ENCODE measurements at regions not wholly inside any gene's neighbourhood (a gene's known extent, or its start where the extent isn't known, plus 50 kb on each side); places are given as distances from the start of the nearest gene placed in this dataset.

DNA sequence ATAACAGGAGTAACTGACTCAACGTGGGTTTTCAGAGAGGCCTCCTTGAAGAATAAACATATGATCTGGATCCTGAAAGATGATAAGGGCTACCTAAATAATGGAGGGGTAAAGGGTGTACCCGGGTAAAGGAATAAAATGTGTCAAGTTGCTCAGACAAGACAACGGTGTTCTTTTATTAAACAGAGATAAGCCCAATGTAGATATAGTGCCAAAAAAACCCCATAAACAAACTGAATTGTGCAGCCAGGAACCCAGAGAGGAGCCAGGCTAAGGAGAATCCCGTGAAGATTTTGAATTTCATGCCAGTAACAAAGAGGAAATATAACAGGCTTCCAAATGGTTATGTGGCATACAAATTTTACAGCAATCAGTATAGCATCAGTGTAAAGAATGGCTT lies 618.2 kb downstream of the CPS1 start:
- Mint-ChIP-seq H3K9me3 (ENCODE audit: unreplicated experiment) (no peaks in the 10 kb centered on the region), H3K4me3 (ENCODE audit: unreplicated experiment) (no peak overlapping the region), H3K27ac (ENCODE audit: low read depth, unreplicated experiment) (no peak overlapping the region), H3K4me1 (ENCODE audit: insufficient read depth, unreplicated experiment) (no peaks in the 10 kb centered on the region), H3K36me3 (ENCODE audit: insufficient read depth, unreplicated experiment) (no peaks in the 10 kb centered on the region), H3K27me3 (ENCODE audit: insufficient read depth, unreplicated experiment) (peaks cover 80% of the 10 kb centered on the region)
- TF ChIP-seq, protein P1, sequence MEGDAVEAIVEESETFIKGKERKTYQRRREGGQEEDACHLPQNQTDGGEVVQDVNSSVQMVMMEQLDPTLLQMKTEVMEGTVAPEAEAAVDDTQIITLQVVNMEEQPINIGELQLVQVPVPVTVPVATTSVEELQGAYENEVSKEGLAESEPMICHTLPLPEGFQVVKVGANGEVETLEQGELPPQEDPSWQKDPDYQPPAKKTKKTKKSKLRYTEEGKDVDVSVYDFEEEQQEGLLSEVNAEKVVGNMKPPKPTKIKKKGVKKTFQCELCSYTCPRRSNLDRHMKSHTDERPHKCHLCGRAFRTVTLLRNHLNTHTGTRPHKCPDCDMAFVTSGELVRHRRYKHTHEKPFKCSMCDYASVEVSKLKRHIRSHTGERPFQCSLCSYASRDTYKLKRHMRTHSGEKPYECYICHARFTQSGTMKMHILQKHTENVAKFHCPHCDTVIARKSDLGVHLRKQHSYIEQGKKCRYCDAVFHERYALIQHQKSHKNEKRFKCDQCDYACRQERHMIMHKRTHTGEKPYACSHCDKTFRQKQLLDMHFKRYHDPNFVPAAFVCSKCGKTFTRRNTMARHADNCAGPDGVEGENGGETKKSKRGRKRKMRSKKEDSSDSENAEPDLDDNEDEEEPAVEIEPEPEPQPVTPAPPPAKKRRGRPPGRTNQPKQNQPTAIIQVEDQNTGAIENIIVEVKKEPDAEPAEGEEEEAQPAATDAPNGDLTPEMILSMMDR (IDR thresholded peaks at IDR 0.05; ENCODE audit: unreplicated experiment), result no peak
- POLR2A ChIA-PET, result no interaction called here
- no TSS peak for BruUV-seq (replicated peaks)
- no peak for DNase-seq (ENCODE audit: unreplicated experiment)
- CTCF ChIA-PET, result no interaction called here
- intact Hi-C loops (cut with micrococcal nuclease), result no loop called here

DNA sequence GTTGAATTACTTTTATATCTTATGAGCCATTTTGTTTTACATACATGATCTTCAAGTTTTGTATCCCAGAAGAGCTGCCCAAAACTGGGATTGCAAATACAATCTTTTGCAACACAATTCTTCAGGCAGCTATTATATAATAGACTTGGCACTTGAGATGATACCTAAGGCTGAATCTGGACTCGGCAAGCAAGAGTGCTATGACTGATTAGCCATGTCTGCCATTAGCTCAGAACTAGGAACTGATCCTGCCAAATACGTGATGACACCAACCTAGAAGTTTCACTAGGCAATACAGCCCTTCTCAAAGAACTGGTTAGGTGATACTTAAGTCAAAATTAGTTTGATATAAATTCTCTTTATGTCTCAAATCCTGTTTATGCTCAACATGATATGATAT lies 619.6 kb downstream of the CPS1 start:
- CTCF ChIA-PET, result interaction anchor here (0.7 kb wide), 1 partner anchor 168 kb away, joined by 3 read pairs; no protein-coding TSS in a partner anchor
- POLR2A ChIA-PET, result no interaction called here
- no TSS peak for BruUV-seq (replicated peaks)
- DNase-seq (ENCODE audit: unreplicated experiment), result no peak
- intact Hi-C loops (cut with micrococcal nuclease), result no loop called here
- TF ChIP-seq, protein P1 (IDR thresholded peaks at IDR 0.05; ENCODE audit: unreplicated experiment), result no peak
- H3K27me3 Mint-ChIP-seq (ENCODE audit: insufficient read depth, unreplicated experiment), result peaks cover 83% of the 10 kb centered on the region
- H3K27ac Mint-ChIP-seq (ENCODE audit: low read depth, unreplicated experiment), result no peak overlapping the region
- H3K36me3 Mint-ChIP-seq (ENCODE audit: insufficient read depth, unreplicated experiment), result no peaks in the 10 kb centered on the region
- no peak overlapping the region for H3K4me3 Mint-ChIP-seq (ENCODE audit: unreplicated experiment)
- H3K4me1 Mint-ChIP-seq (ENCODE audit: insufficient read depth, unreplicated experiment), result no peaks in the 10 kb centered on the region
- no peaks in the 10 kb centered on the region for H3K9me3 Mint-ChIP-seq (ENCODE audit: unreplicated experiment)

DNA sequence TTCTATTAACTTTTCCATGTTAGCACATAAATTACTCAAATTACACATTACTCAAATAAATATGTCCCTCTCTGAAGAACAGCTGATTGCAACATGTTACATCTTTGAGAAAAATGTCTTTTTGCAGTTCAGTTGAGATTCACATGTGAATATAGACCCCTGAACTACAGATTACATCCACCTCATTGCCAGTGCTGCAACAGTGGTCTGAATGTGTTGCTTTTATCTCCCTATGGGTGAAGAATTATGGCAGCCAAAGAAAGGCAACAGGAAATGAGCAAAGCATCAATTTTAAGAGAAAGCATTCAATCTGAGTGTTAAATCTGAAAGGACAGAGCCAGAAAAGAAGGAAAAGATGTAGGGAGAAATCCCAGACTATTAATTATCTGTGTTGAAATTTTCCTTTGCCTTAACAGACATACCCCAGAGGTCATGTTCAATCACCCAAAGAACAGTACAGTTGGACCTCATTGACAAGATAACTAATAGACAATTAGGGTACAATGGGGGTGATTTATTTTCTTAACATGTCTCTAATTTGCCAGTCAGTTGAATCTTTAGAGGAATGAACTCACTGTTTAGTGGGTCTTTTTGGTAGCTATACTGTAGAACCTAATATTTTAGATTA lies 620.2 kb downstream of the CPS1 start:
- POLR2A ChIA-PET, result no interaction called here
- H3K27me3 Mint-ChIP-seq (ENCODE audit: insufficient read depth, unreplicated experiment), result peaks cover 85% of the 10 kb centered on the region

DNA sequence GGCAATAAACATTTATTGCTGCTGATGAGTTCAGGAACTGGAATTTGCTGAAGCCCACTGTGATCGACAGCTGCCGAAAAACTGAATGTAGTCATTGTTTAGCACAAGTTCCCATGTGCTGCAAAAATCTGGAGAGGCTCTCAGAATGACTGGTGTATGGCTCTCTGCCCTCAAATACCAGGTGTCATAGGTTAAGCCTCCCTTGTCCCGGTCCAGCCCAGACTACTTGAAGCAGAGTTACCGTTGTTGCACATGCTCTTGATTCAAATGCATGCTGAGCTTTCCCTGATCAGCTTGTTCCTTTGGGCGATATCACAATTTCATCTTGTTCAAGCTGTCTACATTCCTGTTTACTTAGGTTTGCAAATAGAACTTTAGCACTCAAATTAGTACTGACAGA lies 625.2 kb downstream of the CPS1 start:
- no peak overlapping the region for H3K4me3 Mint-ChIP-seq (ENCODE audit: unreplicated experiment)
- no peaks in the 10 kb centered on the region for H3K36me3 Mint-ChIP-seq (ENCODE audit: insufficient read depth, unreplicated experiment)
- peaks cover 79% of the 10 kb centered on the region for H3K27me3 Mint-ChIP-seq (ENCODE audit: insufficient read depth, unreplicated experiment)
- no TSS peak for BruUV-seq (replicated peaks)
- TF ChIP-seq, protein P1 (IDR thresholded peaks at IDR 0.05; ENCODE audit: unreplicated experiment), result no peak
- intact Hi-C loops (cut with micrococcal nuclease), result no loop called here
- H3K27ac Mint-ChIP-seq (ENCODE audit: low read depth, unreplicated experiment), result no peak overlapping the region
- H3K4me1 Mint-ChIP-seq (ENCODE audit: insufficient read depth, unreplicated experiment), result no peaks in the 10 kb centered on the region
- ChIA-PET POLR2A (no interaction called here), CTCF (interaction anchor here (0.6 to 0.7 kb wide), 2 partner anchors 94 to 814 kb away, joined by 3 read pairs; no protein-coding TSS in a partner anchor)
- DNase-seq (ENCODE audit: unreplicated experiment), result no peak
- H3K9me3 Mint-ChIP-seq (ENCODE audit: unreplicated experiment), result no peaks in the 10 kb centered on the region

More for the DNA sequence above, 620.2 kb downstream of the CPS1 start:
- intact Hi-C loops (cut with micrococcal nuclease), result no loop called here
- TF ChIP-seq, protein P1 (IDR thresholded peaks at IDR 0.05; ENCODE audit: unreplicated experiment), result no peak
- no peak for DNase-seq (ENCODE audit: unreplicated experiment)
- H3K36me3 Mint-ChIP-seq (ENCODE audit: insufficient read depth, unreplicated experiment), result no peaks in the 10 kb centered on the region
- H3K4me3 Mint-ChIP-seq (ENCODE audit: unreplicated experiment), result no peak overlapping the region
- H3K9me3 Mint-ChIP-seq (ENCODE audit: unreplicated experiment), result no peaks in the 10 kb centered on the region
- no TSS peak for BruUV-seq (replicated peaks)
- no peaks in the 10 kb centered on the region for H3K4me1 Mint-ChIP-seq (ENCODE audit: insufficient read depth, unreplicated experiment)
- no peak overlapping the region for H3K27ac Mint-ChIP-seq (ENCODE audit: low read depth, unreplicated experiment)
- CTCF ChIA-PET, result interaction anchor here (0.7 kb wide), 3 partner anchors 141 to 447 kb away, joined by 3 to 4 read pairs (median 4); no protein-coding TSS in a partner anchor

All from MCF 10A (cell line).